Fibroblast of pulmonary artery (primary cell): ENCODE measurements at regions not wholly inside any gene's neighbourhood (a gene's known extent, or its start where the extent isn't known, plus 50 kb on each side); places are given as distances from the start of the nearest gene placed in this dataset.

Experiments used
- DNase-seq: peaks from one replicate; pipeline ENCODE4 v3.0.0-alpha.2; 2010; ENCODE audit warnings: low read depth
- H3K4me3 ChIP-seq: replicated peaks from 2 replicates; pipeline ENCODE4 v1.5.1; 2011; ENCODE audit warnings: low read depth, mild to moderate bottlenecking, control low read depth, low read length, moderate library complexity
- TF ChIP-seq, protein P1 (sequence below): IDR thresholded peaks from 2 replicates; pipeline ENCODE4 v1.5.1; 2011; ENCODE audit warnings: mild to moderate bottlenecking, control low read depth, low read length, inconsistent platforms; ENCODE audit errors: missing control alignments

DNA sequence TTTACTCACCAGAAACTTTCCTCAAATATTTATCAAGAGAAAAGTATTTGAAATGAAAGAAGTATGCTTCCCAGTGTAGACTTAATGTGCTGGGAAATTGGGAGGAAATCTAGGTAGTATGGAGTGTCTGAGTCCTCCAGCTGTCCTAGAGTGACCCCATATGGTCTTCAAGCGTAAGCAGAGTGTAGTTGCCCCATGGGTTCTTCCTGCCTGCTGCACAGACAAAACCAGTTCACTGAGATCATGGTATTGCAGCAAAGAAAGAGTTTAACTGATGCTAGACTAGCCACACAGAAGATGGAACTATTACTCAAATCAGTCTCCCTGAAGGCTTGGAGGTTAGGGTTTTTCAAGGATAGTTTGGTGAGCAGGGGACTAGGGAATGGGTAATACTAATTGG lies 114.9 kb upstream of the PRLR start:
- H3K4me3 ChIP-seq = no peak overlapping the region
- no peak for DNase-seq
- TF ChIP-seq, protein P1, sequence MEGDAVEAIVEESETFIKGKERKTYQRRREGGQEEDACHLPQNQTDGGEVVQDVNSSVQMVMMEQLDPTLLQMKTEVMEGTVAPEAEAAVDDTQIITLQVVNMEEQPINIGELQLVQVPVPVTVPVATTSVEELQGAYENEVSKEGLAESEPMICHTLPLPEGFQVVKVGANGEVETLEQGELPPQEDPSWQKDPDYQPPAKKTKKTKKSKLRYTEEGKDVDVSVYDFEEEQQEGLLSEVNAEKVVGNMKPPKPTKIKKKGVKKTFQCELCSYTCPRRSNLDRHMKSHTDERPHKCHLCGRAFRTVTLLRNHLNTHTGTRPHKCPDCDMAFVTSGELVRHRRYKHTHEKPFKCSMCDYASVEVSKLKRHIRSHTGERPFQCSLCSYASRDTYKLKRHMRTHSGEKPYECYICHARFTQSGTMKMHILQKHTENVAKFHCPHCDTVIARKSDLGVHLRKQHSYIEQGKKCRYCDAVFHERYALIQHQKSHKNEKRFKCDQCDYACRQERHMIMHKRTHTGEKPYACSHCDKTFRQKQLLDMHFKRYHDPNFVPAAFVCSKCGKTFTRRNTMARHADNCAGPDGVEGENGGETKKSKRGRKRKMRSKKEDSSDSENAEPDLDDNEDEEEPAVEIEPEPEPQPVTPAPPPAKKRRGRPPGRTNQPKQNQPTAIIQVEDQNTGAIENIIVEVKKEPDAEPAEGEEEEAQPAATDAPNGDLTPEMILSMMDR = no peak

- no peak for DNase-seq
- TF ChIP-seq, protein P1 = no peak
- no peak overlapping the region for H3K4me3 ChIP-seq
These were observed 112.4 kb upstream of the PRLR start for GRCh38 chr5:35342664-35343063.

- TF ChIP-seq, protein P1 = no peak
- H3K4me3 ChIP-seq = no peak overlapping the region
- DNase-seq = no peak
These were observed 110.9 kb upstream of the PRLR start for GRCh38 chr5:35341189-35341588.

- H3K4me3 ChIP-seq = no peak overlapping the region
- no peak for DNase-seq
- TF ChIP-seq, protein P1 = no peak
These were observed 109.4 kb upstream of the PRLR start for GRCh38 chr5:35339616-35340100.

DNA sequence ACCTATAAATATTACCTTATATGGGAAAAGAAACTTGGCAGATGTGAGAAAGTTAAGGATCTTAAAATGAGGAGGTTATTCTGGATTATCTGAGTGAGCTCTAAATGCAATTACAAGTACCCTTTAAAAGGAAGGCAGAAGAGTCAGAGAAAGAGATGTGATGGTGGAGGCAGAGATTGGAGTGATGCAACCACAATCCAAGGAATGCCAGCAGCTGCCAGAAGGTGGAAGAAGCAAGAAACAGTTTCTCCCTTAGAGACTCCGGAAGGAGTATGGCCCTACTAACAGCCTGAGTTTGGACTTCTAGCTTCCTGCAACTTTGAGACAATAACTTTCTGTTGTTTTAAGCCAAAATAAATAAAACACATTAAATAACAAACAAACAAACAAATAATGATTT lies 108.7 kb upstream of the PRLR start:
- no peak overlapping the region for H3K4me3 ChIP-seq
- no peak for DNase-seq
- TF ChIP-seq, protein P1 = no peak

- TF ChIP-seq, protein P1 = no peak
- no peak for DNase-seq
- no peak overlapping the region for H3K4me3 ChIP-seq
These were observed 107.8 kb upstream of the PRLR start for GRCh38 chr5:35338157-35338453.

- TF ChIP-seq, protein P1 = no peak
- H3K4me3 ChIP-seq = no peak overlapping the region
These were observed 107.3 kb upstream of the PRLR start for GRCh38 chr5:35337340-35338156.

More at GRCh38 chr5:35337340-35338156, 107.3 kb upstream of the PRLR start:
- DNase-seq = no peak
